ENCODE measurements at regions not wholly inside any gene's neighbourhood (a gene's known extent, or its start where the extent isn't known, plus 50 kb on each side); places are given as distances from the start of the nearest gene placed in this dataset.
A peak's percentile ranks its signal among the peaks of the same experiment; 100 is the strongest.

- DNase-seq: no peak
Observed at GRCh38 chr6:156174031-156174890, 602.9 kb upstream of the ARID1B start.

GRCh38 chr6:156169371-156169770, 607.8 kb upstream of the ARID1B start:
- no peak for DNase-seq

- no peak for DNase-seq
Observed at GRCh38 chr6:156167625-156168071, 609.5 kb upstream of the ARID1B start.

- no peak for DNase-seq
Observed at GRCh38 chr6:156167016-156167624, 610.1 kb upstream of the ARID1B start.

GRCh38 chr6:156166093-156166492, 611.1 kb upstream of the ARID1B start:
- DNase-seq: no peak

- no peak for DNase-seq
Observed at GRCh38 chr6:156164701-156165452, 612.3 kb upstream of the ARID1B start.

- no peak for DNase-seq
Observed at GRCh38 chr6:156163311-156163710, 613.9 kb upstream of the ARID1B start.

- DNase-seq: no peak
Observed at GRCh38 chr6:156161471-156161870, 615.7 kb upstream of the ARID1B start.

GRCh38 chr6:156160795-156161165, 616.4 kb upstream of the ARID1B start:
- no peak for DNase-seq

GRCh38 chr6:156160007-156160794, 617.0 kb upstream of the ARID1B start:
- DNase-seq: no peak

- no peak for DNase-seq
Observed at GRCh38 chr6:156154896-156155295, 622.3 kb upstream of the ARID1B start.

GRCh38 chr6:156150391-156150790, 626.8 kb upstream of the ARID1B start:
- DNase-seq: no peak

GRCh38 chr6:156146891-156147290, 630.3 kb upstream of the ARID1B start:
- no peak for DNase-seq

- DNase-seq: no peak
Observed at GRCh38 chr6:156131221-156131903, 645.8 kb upstream of the ARID1B start.

- no peak for DNase-seq
Observed at GRCh38 chr6:156126535-156126934, 650.6 kb upstream of the ARID1B start.

- no peak for DNase-seq
Observed at GRCh38 chr6:156125844-156126243, 651.3 kb upstream of the ARID1B start.

GRCh38 chr6:156123731-156124130, 653.4 kb upstream of the ARID1B start:
- DNase-seq: no peak

GRCh38 chr6:156121973-156122372, 655.2 kb upstream of the ARID1B start:
- no peak for DNase-seq

GRCh38 chr6:156114541-156114940, 658.9 kb upstream of the NOX3 start:
- DNase-seq: no peak

- peak; percentile 2 for DNase-seq
Observed at GRCh38 chr6:156113631-156114030, 658.0 kb upstream of the NOX3 start.

- DNase-seq: peak; percentile 25
Observed at GRCh38 chr6:156111913-156112312, 656.3 kb upstream of the NOX3 start.

GRCh38 chr6:156110249-156110648, 654.6 kb upstream of the NOX3 start:
- DNase-seq: no peak
